GM12891 (cell line): ENCODE measurements at regions not wholly inside any gene's neighbourhood (a gene's known extent, or its start where the extent isn't known, plus 50 kb on each side); places are given as distances from the start of the nearest gene placed in this dataset.

Experiments
- DNase-seq: peaks from one replicate; pipeline ENCODE4 v3.0.0; 2011; ENCODE audit warnings: low spot score; ENCODE audit not compliant: insufficient read length
- FAIRE-seq: peaks from 2 replicates; lab custom pipeline; 2011; peaks lifted over from hg19 to GRCh38; lab: Jason Lieb, UNC
- PAX5 ChIP-seq: IDR thresholded peaks from 2 replicates; pipeline ENCODE4 v1.6.1; 2011; ENCODE audit warnings: low read length, moderate library complexity, mild to moderate bottlenecking; ENCODE audit not compliant: insufficient read depth, severe bottlenecking
- POLR2A ChIP-seq: IDR thresholded peaks from 2 replicates; pipeline ENCODE4 v1.6.1; 2011; ENCODE audit warnings: low read depth, low read length, control low read depth
- POLR2AphosphoS5 ChIP-seq: IDR thresholded peaks from 2 replicates; pipeline ENCODE4 v1.6.1; 2011; ENCODE audit warnings: low read depth, low read length, control low read depth
- POU2F2 ChIP-seq: IDR thresholded peaks from 2 replicates; pipeline ENCODE4 v1.6.1; 2011; ENCODE audit warnings: low read depth, mild to moderate bottlenecking, control low read depth, low read length, moderate library complexity
- SPI1 ChIP-seq: IDR thresholded peaks from 2 replicates; pipeline ENCODE4 v1.6.1; 2011; ENCODE audit warnings: low read depth, low read length, control low read depth
- TAF1 ChIP-seq: IDR thresholded peaks from 2 replicates; pipeline ENCODE4 v1.6.1; 2011; ENCODE audit warnings: low read depth, low read length, control low read depth

DNA sequence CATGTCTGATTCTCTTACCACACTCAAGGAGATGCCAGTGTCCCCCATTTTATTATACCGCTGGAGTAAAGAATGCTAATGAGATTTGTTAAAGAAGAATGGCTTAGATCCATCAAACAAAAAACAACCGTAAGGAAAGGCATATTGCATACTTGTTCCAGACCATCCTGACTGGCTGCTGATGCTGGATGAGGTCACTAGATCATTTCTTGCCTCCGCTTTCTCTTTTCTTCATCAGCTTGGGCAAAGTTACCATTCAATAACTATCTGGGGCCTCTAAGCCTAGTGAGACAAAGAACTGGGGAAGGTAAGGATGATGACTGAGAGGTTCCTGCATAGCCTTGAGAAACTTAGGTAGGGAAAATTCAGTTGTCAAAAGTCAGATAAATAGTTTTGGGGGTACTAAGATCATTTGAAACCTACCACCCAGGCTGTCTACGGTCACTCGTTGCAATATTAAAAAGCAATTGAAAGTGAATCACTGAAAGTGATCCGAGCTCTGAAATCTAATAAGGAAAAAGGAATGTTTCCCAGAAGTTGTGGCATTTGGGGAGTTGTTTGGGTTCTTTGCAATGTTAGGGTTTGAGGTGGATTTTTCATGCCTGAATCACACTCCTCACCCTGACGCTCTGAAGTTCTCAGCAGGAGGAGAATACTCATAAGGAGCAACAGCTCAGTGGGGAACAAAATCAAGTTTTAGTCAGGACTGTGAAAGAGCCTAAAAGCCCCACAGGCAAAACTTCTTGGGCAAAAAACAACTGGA lies 176.8 kb downstream of the HHIPL2 start:
- no peak for DNase-seq
- FAIRE-seq, result no peak
- TF ChIP-seq POLR2AphosphoS5, result no peak
- TF ChIP-seq TAF1, result no peak
- TF ChIP-seq POLR2A, result no peak
- TF ChIP-seq SPI1, result no peak
- no peak for TF ChIP-seq PAX5
- TF ChIP-seq POU2F2, result no peak

DNA sequence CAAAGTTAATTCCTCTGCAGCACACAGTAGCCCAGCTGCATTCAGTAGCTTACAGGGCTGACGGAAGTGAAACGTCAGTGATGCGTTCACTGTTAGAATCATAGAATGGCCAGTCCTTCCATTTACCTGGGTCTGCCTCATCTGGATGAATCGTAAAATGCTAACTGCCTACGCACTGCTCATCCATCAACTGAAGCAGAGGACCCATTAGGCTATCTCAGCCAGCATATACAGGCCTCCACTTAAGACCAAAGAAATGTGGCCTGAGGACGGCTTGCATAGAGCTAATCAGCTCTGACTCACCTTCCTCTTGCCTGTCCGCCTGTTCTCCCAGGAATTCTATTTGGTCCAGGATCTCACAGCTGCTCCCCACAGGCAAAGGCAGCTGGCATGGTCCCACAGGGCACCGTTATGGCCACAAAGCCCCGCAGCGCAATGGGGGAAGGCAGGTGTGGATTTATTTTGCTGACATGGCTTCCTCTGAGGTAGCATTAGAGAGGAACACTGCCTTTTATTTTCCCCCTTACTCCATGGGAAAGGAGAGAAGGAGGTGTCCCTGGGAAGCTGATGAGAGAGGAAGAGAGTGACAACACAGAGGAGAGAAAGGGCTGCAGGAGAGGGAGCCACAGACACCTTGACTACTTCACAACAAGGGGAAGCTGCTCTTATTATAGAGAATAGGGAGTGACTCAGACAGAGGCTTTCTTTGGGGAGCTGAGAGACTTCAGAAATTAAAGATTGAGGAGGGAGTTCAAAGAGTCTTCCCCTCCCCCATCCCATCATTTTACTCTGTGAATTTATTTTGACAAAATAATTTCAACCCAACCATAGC lies 177.6 kb downstream of the HHIPL2 start:
- TF ChIP-seq TAF1 (no peak), POLR2AphosphoS5 (no peak), SPI1 (no peak), POU2F2 (no peak), PAX5 (no peak), POLR2A (no peak)
- no peak for DNase-seq
- FAIRE-seq, result no peak

DNA sequence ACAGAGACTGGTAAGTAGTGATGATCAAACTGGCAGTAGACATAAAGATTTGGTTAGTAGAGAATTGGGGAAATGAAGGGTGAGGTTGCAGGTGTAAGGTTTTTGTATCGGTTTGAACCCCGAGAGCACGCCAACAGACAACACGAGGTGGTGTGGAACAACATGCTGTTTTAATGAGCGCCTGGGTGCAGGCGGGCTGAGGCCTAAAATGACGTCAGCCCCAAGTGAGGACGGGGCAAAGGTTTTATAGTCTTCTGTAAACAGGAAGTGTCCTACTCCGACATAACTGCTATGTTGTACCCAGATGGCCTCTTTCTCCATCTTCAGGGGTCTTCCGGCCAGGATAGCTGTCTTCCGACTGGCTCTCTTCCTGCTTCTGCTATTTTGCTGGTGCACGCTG lies 178.8 kb downstream of the HHIPL2 start:
- FAIRE-seq, result no peak
- DNase-seq, result no peak
- TF ChIP-seq POLR2AphosphoS5, result no peak
- TF ChIP-seq POLR2A, result no peak
- no peak for TF ChIP-seq PAX5
- TF ChIP-seq TAF1, result no peak
- no peak for TF ChIP-seq POU2F2

DNA sequence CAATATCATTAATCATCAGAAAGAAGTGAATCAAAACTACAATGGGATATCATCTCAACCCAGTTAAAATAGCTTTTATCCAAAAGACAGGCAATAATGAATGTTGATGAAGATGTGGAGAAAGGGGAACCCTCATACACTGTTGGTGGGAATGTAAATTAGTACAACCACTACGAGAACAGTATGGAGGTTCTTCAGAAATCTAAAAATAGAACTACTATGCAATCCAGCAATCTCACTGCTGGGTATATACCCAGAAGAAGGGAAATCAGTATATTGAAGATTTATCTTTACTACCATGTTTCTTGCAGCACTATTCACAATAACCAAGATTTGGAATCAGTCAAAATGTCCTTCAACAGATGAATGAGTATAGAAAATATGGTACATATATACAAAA lies 189.8 kb downstream of the HHIPL2 start:
- FAIRE-seq (no peak), DNase-seq (no peak)
- no peak for TF ChIP-seq PAX5
- no peak for TF ChIP-seq POLR2A
- TF ChIP-seq POU2F2, result no peak
- no peak for TF ChIP-seq TAF1
- no peak for TF ChIP-seq SPI1
- TF ChIP-seq POLR2AphosphoS5, result no peak

DNA sequence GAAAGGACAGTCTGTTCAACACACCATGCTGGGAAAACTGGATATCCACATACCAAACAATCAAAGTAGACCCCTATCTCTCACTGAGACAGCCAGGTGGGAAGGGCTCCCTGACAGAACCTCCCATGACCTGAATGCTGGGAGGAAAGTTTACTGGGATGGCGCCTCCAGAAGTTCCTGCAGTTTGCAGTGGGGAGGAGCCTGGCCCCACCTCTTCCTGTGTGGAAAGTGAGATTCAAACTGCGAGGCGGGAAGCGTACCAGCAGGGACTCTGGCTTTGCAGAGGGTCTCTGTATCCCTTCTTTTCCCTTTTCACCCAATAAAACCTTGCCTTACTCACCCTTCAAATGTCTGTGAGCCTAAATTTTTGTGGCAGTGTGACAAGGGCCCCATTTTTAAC lies 190.7 kb downstream of the HHIPL2 start:
- FAIRE-seq (no peak), DNase-seq (no peak)
- TF ChIP-seq PAX5 (no peak), POLR2AphosphoS5 (no peak), POU2F2 (no peak), TAF1 (no peak), POLR2A (no peak), SPI1 (no peak)

DNA sequence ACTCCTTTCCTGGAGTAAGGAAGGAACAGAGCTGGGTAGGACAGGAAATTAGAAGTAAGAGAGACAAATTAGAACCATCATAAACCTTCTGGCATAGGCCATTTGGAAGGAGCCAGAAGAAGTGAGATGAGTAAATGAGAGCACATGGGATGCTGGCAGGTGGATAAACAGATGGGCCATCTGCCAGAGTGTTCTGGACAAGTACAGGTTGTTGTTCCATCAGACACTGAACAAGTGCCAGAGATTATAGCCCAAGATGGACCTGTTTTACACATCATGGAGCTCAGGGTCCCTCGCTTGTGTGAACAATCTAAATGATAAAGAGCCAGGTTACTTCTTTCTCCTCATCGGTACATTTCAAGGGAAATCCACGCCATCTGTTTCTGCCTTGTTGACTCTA lies 200.3 kb downstream of the HHIPL2 start:
- no peak for TF ChIP-seq SPI1
- TF ChIP-seq PAX5, result no peak
- TF ChIP-seq TAF1, result no peak
- TF ChIP-seq POU2F2, result no peak
- TF ChIP-seq POLR2AphosphoS5, result no peak
- no peak for TF ChIP-seq POLR2A
- FAIRE-seq, result no peak
- DNase-seq, result no peak

DNA sequence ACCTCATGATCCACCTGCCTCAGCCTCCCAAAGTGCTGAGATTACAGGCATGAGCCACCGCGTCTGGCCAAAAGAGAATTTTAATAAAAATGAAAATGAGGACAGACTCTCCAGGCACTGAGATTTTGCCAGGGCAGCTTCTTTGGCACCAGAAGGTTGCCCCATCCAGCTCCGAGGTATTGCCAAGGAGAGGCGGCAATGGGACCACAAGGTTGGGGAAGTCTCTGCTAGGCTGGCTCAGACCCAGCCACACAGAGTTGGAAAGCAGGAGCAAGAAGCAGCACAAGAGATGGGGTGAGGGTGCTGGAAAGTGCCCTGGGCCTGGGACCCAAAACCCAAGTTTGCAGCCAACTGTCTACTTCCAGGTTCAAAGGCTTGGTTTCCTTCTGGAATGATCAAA lies 200.9 kb downstream of the HHIPL2 start:
- FAIRE-seq (no peak), DNase-seq (no peak)
- TF ChIP-seq POLR2A (no peak), POLR2AphosphoS5 (no peak), SPI1 (no peak), POU2F2 (no peak), TAF1 (no peak), PAX5 (no peak)

DNA sequence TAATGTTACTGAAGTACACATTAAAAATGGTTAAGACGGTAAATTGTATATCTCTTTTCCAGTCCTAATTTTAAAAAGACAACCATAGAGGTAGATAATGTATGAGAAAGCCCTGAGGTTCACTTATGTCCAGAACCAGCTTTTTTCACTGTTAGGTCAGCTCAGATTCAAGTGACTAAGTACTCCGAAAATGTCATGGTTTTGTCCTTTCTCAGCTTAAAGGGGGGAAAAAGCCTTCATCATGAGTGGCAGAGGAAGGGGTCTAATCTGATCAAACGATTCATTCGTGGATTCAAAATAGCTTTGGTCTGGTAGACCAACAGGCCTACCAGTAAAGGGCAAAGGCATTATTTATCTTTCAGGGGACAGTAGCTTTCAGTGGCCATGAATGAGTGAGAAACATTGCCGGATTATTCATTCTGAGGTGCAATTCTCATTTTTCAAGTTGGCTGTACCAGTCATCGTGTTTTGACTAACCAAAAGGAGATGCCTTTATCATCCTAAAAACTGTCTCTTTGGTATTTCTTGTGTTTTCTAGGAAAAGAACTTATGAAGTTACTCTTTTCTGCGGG lies 208.4 kb downstream of the HHIPL2 start:
- DNase-seq (no peak), FAIRE-seq (no peak)
- TF ChIP-seq POLR2A, result no peak
- no peak for TF ChIP-seq PAX5
- no peak for TF ChIP-seq POU2F2
- no peak for TF ChIP-seq SPI1
- TF ChIP-seq POLR2AphosphoS5, result no peak
- no peak for TF ChIP-seq TAF1

DNA sequence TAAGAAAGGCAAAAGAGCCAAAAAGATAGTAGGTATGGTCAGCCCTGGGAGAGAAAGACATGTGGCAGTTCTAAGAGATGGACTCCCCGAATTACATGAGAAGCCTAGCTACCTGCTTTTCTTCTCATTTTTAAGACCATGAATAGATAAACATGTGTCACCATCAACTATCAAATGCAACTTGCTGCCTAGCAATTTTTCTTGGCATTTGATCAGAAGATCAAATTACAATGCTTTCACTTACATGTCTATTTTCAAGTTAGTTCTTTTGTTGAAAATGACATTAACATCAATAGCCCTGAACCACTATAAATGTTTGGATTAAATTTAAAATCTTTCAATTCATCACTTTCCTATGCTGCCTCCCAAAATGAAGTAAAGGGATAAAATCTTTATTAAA lies 212.3 kb downstream of the HHIPL2 start:
- DNase-seq, result no peak
- no peak for TF ChIP-seq TAF1
- TF ChIP-seq PAX5, result no peak
- no peak for TF ChIP-seq POLR2A
- no peak for TF ChIP-seq SPI1
- TF ChIP-seq POU2F2, result no peak
- TF ChIP-seq POLR2AphosphoS5, result no peak
- no peak for FAIRE-seq
